Activated naive CD8-positive, alpha-beta T cell treated with anti-CD3 and anti-CD28 coated beads, Interleukin-2, amount 50 U/mL, for 24 hours (primary cell): ENCODE measurements at regions not wholly inside any gene's neighbourhood (a gene's known extent, or its start where the extent isn't known, plus 50 kb on each side); places are given as distances from the start of the nearest gene placed in this dataset.
"Not testable (repeated sequence)": the region's sequence is repeated elsewhere in the genome, so short reads cannot be mapped to it uniquely, and the experiment has no call there.

ENCODE experiments used
- ATAC-seq: fragments of 150-1000 bp; cut with Tn5 transposase; one replicate; pipeline ENCODE4 v1.10.0; 2021
- DNase-seq: peaks from one replicate; pipeline ENCODE4 v3.0.0; 2021
- H3K27ac Mint-ChIP-seq: one replicate; pipeline ENCODE4 v1.8.0; 2021; ENCODE audit warnings: mild to moderate bottlenecking, mixed read lengths
- H3K27me3 Mint-ChIP-seq: one replicate; pipeline ENCODE4 v1.8.0; 2021; ENCODE audit warnings: mixed read lengths
- H3K36me3 Mint-ChIP-seq: one replicate; pipeline ENCODE4 v1.8.0; 2021; ENCODE audit warnings: low read depth, mixed read lengths
- H3K4me1 Mint-ChIP-seq: one replicate; pipeline ENCODE4 v1.8.0; 2021; ENCODE audit warnings: mixed read lengths
- H3K4me3 Mint-ChIP-seq: one replicate; pipeline ENCODE4 v1.8.0; 2021; ENCODE audit warnings: mild to moderate bottlenecking, moderate library complexity, mixed read lengths
- H3K9me3 Mint-ChIP-seq: one replicate; pipeline ENCODE4 v1.8.0; 2021; ENCODE audit warnings: mixed read lengths

- no peaks in the 10 kb centered on the region for H3K27me3 Mint-ChIP-seq
- H3K4me3 Mint-ChIP-seq: no peak overlapping the region
- ATAC-seq (no peak), DNase-seq (no peak)
- H3K4me1 Mint-ChIP-seq: no peaks in the 10 kb centered on the region
- H3K36me3 Mint-ChIP-seq: no peaks in the 10 kb centered on the region
- H3K9me3 Mint-ChIP-seq: no peaks in the 10 kb centered on the region
- H3K27ac Mint-ChIP-seq: no peak overlapping the region
Observed at GRCh38 chr2:129799036-129799958, 180.2 kb upstream of the RAB6C start.

DNA sequence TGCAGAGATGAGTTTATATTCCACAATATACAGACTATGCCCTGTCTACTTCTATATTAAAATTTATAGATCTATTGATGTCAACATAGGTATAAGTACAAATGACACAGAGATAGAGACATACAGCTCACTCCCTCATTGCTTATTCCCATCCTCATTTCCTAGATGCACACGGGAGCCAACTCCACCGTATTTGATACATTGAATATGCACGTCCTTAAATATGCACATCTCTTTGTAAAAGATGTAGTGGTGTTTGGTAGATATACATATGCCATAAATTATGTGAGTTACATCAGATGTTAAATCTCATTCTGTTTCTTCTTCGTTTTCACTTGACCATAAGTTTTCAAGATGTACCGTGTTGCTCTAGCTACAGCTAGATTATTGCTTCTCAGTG is 179.2 kb upstream of the RAB6C start:
- H3K4me1 Mint-ChIP-seq: no peaks in the 10 kb centered on the region
- no peaks in the 10 kb centered on the region for H3K36me3 Mint-ChIP-seq
- H3K27ac Mint-ChIP-seq: no peak overlapping the region
- ATAC-seq (no peak), DNase-seq (no peak)
- H3K4me3 Mint-ChIP-seq: no peak overlapping the region
- H3K27me3 Mint-ChIP-seq: no peaks in the 10 kb centered on the region
- no peaks in the 10 kb centered on the region for H3K9me3 Mint-ChIP-seq

GRCh38 chr2:129800686-129801085 is 178.8 kb upstream of the RAB6C start:
- no peak overlapping the region for H3K4me3 Mint-ChIP-seq
- no peak for ATAC-seq
- H3K9me3 Mint-ChIP-seq: no peaks in the 10 kb centered on the region

DNA sequence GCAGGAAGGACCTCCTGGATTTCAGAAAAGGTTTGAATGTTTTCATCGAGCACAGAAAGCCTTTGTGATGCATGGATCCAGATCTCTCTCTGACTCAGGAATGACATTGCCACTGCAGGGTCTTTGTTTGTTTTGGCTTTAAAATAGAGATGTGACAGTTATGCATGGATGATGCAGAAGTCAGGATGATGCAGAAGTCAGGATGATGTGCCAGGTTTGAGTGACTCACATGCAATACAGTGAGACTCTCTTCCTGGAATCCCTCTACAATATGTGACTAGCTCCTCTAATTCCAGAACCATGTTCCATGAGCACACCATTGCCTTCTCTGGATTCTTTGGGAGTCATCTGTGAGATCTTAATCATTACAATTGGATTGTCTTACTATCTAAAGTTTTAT is 177.9 kb upstream of the RAB6C start:
- Mint-ChIP-seq H3K4me3 (no peak overlapping the region), H3K27me3 (no peaks in the 10 kb centered on the region), H3K36me3 (no peaks in the 10 kb centered on the region), H3K27ac (no peak overlapping the region), H3K9me3 (no peaks in the 10 kb centered on the region), H3K4me1 (no peaks in the 10 kb centered on the region)
- ATAC-seq (no peak), DNase-seq (no peak)

More at GRCh38 chr2:129800686-129801085, 178.8 kb upstream of the RAB6C start:
- Mint-ChIP-seq H3K27ac (no peak overlapping the region), H3K4me1 (no peaks in the 10 kb centered on the region), H3K27me3 (no peaks in the 10 kb centered on the region), H3K36me3 (no peaks in the 10 kb centered on the region)
- DNase-seq: no peak

- H3K27ac Mint-ChIP-seq: no peak overlapping the region
- H3K9me3 Mint-ChIP-seq: no peaks in the 10 kb centered on the region
- H3K4me3 Mint-ChIP-seq: no peak overlapping the region
- H3K4me1 Mint-ChIP-seq: no peaks in the 10 kb centered on the region
- H3K27me3 Mint-ChIP-seq: no peaks in the 10 kb centered on the region
- no peak for DNase-seq
- ATAC-seq: no peak
- no peaks in the 10 kb centered on the region for H3K36me3 Mint-ChIP-seq
Observed at GRCh38 chr2:129802290-129802689, 177.2 kb upstream of the RAB6C start.

GRCh38 chr2:129803032-129803431 is 176.4 kb upstream of the RAB6C start:
- Mint-ChIP-seq H3K4me1 (no peaks in the 10 kb centered on the region), H3K27me3 (no peaks in the 10 kb centered on the region), H3K36me3 (no peaks in the 10 kb centered on the region), H3K4me3 (no peak overlapping the region), H3K9me3 (no peaks in the 10 kb centered on the region), H3K27ac (no peak overlapping the region)
- DNase-seq (no peak), ATAC-seq (no peak)

DNA sequence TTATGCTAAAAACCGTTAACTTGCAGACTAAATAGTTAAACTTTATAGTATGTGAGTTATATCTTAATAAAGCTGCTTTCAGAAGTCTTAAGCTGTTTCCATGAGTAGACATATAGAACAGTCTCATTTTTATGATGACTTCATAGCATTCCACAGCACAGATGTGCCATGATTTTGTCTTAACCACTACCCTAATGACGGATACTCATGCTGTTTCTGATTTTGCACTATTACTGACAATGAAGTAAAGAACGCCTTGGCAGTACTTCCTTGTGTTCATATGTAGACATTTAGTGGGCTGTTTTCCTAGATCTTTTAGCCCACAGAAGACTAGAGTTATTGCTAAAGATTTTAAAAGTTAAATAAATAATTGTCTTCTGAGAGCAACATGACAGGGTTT is 175.6 kb upstream of the RAB6C start:
- ATAC-seq (no peak), DNase-seq (no peak)
- Mint-ChIP-seq H3K27ac (no peak overlapping the region), H3K36me3 (no peaks in the 10 kb centered on the region), H3K9me3 (no peaks in the 10 kb centered on the region), H3K4me3 (no peak overlapping the region), H3K27me3 (no peaks in the 10 kb centered on the region), H3K4me1 (no peaks in the 10 kb centered on the region)

DNA sequence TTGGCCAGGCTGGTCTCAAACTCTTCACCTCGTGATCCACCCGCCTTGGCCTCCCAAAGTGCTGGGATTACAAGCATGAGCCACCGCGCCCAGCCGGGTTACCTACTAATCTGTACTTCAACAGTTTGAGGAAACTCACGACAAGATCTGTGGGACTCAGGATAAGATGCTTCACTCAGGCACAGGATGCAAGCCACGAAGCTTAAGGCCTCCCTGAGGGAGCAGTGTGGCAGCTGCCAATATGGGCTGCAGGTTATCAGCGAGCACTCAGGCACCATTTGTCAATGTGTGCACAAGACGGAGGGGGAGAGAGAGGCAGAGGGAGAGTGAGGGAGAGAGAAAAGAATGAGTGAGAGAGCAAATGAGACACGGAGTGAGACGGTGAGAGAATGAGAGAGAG is 173.6 kb upstream of the RAB6C start:
- no peak for DNase-seq
- no peaks in the 10 kb centered on the region for H3K36me3 Mint-ChIP-seq
- no peaks in the 10 kb centered on the region for H3K4me1 Mint-ChIP-seq
- H3K4me3 Mint-ChIP-seq: no peak overlapping the region
- no peaks in the 10 kb centered on the region for H3K9me3 Mint-ChIP-seq
- no peak for ATAC-seq
- H3K27me3 Mint-ChIP-seq: peaks cover 10% of the 10 kb centered on the region
- no peak overlapping the region for H3K27ac Mint-ChIP-seq

DNA sequence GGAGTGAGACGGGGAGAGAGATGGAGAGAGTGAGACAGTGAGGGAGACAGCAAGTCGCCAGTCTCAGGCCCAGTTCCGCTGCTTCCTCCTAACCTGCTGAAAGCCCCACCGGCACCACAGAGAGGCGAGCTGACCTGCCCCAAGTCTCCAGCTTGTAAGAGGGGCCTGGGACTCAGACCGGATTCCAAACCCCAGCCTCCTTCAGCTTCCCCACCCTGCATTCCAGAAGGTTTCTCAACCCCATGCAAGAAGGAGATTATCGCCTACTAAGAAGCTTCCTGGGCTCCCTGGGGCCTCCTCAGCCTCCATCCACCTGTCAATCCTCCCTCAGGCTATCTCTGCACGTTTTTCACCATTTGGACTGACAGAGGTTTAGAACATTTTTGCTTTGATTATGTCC is 173.1 kb upstream of the RAB6C start:
- Mint-ChIP-seq H3K4me1 (no peaks in the 10 kb centered on the region), H3K27me3 (peaks cover 14% of the 10 kb centered on the region), H3K27ac (no peak overlapping the region), H3K4me3 (no peak overlapping the region), H3K36me3 (no peaks in the 10 kb centered on the region), H3K9me3 (no peaks in the 10 kb centered on the region)
- no peak for ATAC-seq
- no peak for DNase-seq

DNA sequence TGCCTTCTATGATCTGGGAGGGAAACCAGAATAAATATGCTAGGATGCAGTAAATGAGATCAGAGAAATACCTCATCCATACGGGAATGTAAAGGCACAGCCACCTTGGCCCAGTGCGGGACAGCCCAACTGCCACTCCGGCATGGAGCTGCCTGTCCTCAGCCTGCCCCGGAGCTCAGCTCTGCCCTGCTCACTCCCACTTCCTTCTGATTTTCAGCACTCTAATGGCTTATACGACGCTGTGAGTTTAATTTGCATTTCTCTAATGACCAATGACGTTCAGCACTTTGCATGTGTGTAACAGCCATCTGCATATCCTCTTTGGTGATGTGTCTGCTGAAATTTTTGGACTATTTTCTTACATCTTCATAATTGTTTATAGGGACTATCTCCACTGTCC is 172.5 kb upstream of the RAB6C start:
- no peaks in the 10 kb centered on the region for H3K9me3 Mint-ChIP-seq
- peaks cover 16% of the 10 kb centered on the region for H3K27me3 Mint-ChIP-seq
- H3K4me3 Mint-ChIP-seq: no peak overlapping the region
- H3K4me1 Mint-ChIP-seq: no peaks in the 10 kb centered on the region
- DNase-seq (no peak), ATAC-seq (no peak)
- no peak overlapping the region for H3K27ac Mint-ChIP-seq
- no peaks in the 10 kb centered on the region for H3K36me3 Mint-ChIP-seq

- DNase-seq, H3K4me1 Mint-ChIP-seq, ATAC-seq, H3K27ac Mint-ChIP-seq, H3K4me3 Mint-ChIP-seq, H3K9me3 Mint-ChIP-seq, H3K36me3 Mint-ChIP-seq: not testable (repeated sequence)
- H3K27me3 Mint-ChIP-seq: peaks cover 16% of the 10 kb centered on the region
Observed at GRCh38 chr2:129807642-129808338, 171.7 kb upstream of the RAB6C start.

DNA sequence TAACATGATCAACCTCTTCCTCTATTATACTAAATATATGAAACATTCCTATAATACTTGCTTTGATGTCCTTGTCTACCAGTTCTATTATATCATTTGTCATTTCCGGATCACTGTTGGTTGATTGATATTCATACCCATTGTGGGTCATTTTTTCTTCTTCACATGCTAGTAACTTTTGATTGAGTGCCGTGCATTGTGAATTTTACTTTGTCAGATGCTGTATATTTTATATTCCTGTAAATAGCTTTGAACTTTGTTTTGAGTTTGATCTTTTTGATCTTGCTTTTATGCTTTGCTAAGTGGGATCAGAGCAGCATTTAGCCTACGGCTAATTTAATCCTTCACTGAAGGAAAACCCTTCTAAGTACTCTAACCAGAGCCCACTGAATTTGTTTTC is 168.9 kb upstream of the RAB6C start:
- Mint-ChIP-seq H3K27me3 (peaks cover 16% of the 10 kb centered on the region), H3K27ac (no peak overlapping the region), H3K4me3 (no peak overlapping the region), H3K4me1 (peaks cover 7% of the 10 kb centered on the region), H3K36me3 (no peaks in the 10 kb centered on the region), H3K9me3 (peaks cover 8% of the 10 kb centered on the region)
- ATAC-seq (no peak), DNase-seq (no peak)

GRCh38 chr2:129812071-129812470 is 167.4 kb upstream of the RAB6C start:
- Mint-ChIP-seq H3K4me1 (peaks cover 7% of the 10 kb centered on the region), H3K27ac (no peak overlapping the region), H3K9me3 (peaks cover 12% of the 10 kb centered on the region), H3K27me3 (peaks cover 16% of the 10 kb centered on the region), H3K4me3 (no peak overlapping the region), H3K36me3 (peaks cover 3% of the 10 kb centered on the region)
- ATAC-seq (peak; percentile 93), DNase-seq (peak; percentile 10)

GRCh38 chr2:129812654-129813053 is 166.8 kb upstream of the RAB6C start:
- ATAC-seq (no peak), DNase-seq (no peak)
- Mint-ChIP-seq H3K4me3 (no peak overlapping the region), H3K27ac (no peak overlapping the region), H3K36me3 (peaks cover 3% of the 10 kb centered on the region), H3K27me3 (peaks cover 16% of the 10 kb centered on the region), H3K9me3 (peaks cover 12% of the 10 kb centered on the region), H3K4me1 (peaks cover 7% of the 10 kb centered on the region)

GRCh38 chr2:129813404-129813803 is 166.1 kb upstream of the RAB6C start:
- H3K27ac Mint-ChIP-seq: no peak overlapping the region
- peaks cover 3% of the 10 kb centered on the region for H3K36me3 Mint-ChIP-seq
- ATAC-seq: no peak
- peaks cover 12% of the 10 kb centered on the region for H3K9me3 Mint-ChIP-seq
- H3K4me3 Mint-ChIP-seq: no peak overlapping the region
- H3K4me1 Mint-ChIP-seq: peaks cover 7% of the 10 kb centered on the region
- no peak for DNase-seq
- H3K27me3 Mint-ChIP-seq: peaks cover 16% of the 10 kb centered on the region
